ENCODE measurements at regions not wholly inside any gene's neighbourhood (a gene's known extent, or its start where the extent isn't known, plus 50 kb on each side); places are given as distances from the start of the nearest gene placed in this dataset.

DNA sequence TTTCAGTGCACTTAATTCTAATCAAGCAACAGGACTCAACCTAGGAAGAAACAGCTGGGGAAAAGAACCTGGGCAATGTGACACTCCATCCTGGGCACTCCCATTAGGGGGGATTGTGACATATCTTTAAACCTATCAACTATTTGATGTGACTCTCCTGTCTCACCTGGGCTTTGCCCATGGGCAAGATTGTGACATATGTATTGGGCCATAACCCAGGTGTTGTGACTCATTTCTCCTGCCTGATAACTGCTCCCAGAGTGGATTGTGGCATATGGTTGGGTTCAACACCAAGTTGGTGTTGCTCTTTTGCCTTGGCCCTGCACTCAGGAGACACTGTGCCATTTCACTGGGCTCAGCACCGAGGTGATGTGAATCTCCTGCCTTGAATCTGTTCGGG is 82.6 kb downstream of the ZNF723 start:
- CTCF ChIA-PET = no interaction called here
- Histone ChIP-seq H3K9me3 (peaks cover 23% of the 10 kb centered on the region), H3K4me1 (no peaks in the 10 kb centered on the region), H3K4me2 (no peak overlapping the region), H3K4me3 (no peak overlapping the region), H3K27ac (no peak overlapping the region)
- WGBS (ENCODE audit: missing lambda C conversion rate) = 0% methylated on average over 2 of the region's 2 CpGs
- TF ChIP-seq HOXA7 (CRISPR knock-in tag; IDR thresholded peaks at IDR 0.05) (no peak), NFE2L2 (conservative IDR thresholded peaks at IDR 0.05; ENCODE audit: low read length) (no peak), MAZ (IDR thresholded peaks at IDR 0.05; ENCODE audit: borderline replicate concordance, low read depth, low read length) (no peak), CEBPB (IDR thresholded peaks at IDR 0.05) (no peak), MAX (IDR thresholded peaks at IDR 0.05) (no peak), KDM5A (IDR thresholded peaks at IDR 0.05) (no peak), RCOR1 (IDR thresholded peaks at IDR 0.05; ENCODE audit: low read depth, low read length) (no peak), PHF8 (IDR thresholded peaks at IDR 0.05; ENCODE audit: borderline replicate concordance, low read depth) (no peak), ZFP36 (IDR thresholded peaks at IDR 0.05; ENCODE audit: borderline replicate concordance, partially characterized antibody) (no peak), NR3C1 (IDR thresholded peaks at IDR 0.05) (no peak), CTCF (IDR thresholded peaks at IDR 0.05) (no peak), HES2 (IDR thresholded peaks at IDR 0.05) (no peak), EP300 (IDR thresholded peaks at IDR 0.05) (no peak), JUN (IDR thresholded peaks at IDR 0.05) (no peak)
- FAIRE-seq = no peak
- POLR2A ChIA-PET = no interaction called here
- ATAC-seq = no peak
- no peak for DNase-seq (ENCODE audit: low read depth in 1 of 2, low spot score in 1 of 2)

DNA sequence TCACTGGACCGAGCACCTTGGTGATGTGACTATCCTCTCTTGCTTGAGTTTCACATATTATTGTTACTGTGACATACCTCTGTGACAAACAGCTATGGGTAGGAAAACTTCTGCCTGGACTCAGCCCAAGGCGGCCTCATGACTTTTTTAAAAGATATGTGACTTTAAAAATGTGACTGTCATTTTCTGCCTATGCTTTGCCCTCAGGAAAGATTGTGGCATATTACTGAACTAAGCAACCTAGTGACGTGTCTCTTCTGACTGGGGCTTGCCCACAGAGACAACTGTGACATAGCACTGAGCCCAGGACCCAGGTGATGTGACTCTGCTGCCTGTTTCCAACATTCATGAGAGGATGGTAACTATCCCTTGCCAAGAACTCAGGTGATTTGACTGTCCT is 84.8 kb downstream of the ZNF728 start:
- Histone ChIP-seq H3K27ac (no peak overlapping the region), H3K4me1 (no peaks in the 10 kb centered on the region), H3K9me3 (peaks cover 21% of the 10 kb centered on the region), H3K4me2 (no peak overlapping the region), H3K4me3 (no peak overlapping the region)
- TF ChIP-seq HEYL (CRISPR knock-in tag; IDR thresholded peaks at IDR 0.05) (no peak), HDAC2 (IDR thresholded peaks at IDR 0.05) (no peak), HOXB13 (CRISPR knock-in tag; IDR thresholded peaks at IDR 0.05; ENCODE audit: low read depth) (no peak), ESRRA (IDR thresholded peaks at IDR 0.05; ENCODE audit: borderline replicate concordance, low read length) (no peak), EP300 (IDR thresholded peaks at IDR 0.05) (no peak), ZNF302 (CRISPR knock-in tag; IDR thresholded peaks at IDR 0.05) (no peak), MAX (IDR thresholded peaks at IDR 0.05) (no peak), HES2 (IDR thresholded peaks at IDR 0.05) (no peak), CHD2 (IDR thresholded peaks at IDR 0.05; ENCODE audit: low read length, partially characterized antibody) (no peak), FOXS1 (CRISPR knock-in tag; IDR thresholded peaks at IDR 0.05) (no peak), ZC3H11A (IDR thresholded peaks at IDR 0.05) (no peak), EHF (CRISPR knock-in tag; IDR thresholded peaks at IDR 0.05) (no peak), SREBF2 (IDR thresholded peaks at IDR 0.05) (no peak), HOXB5 (CRISPR knock-in tag; IDR thresholded peaks at IDR 0.05) (no peak)
- TF ChIP-seq, protein P1, sequence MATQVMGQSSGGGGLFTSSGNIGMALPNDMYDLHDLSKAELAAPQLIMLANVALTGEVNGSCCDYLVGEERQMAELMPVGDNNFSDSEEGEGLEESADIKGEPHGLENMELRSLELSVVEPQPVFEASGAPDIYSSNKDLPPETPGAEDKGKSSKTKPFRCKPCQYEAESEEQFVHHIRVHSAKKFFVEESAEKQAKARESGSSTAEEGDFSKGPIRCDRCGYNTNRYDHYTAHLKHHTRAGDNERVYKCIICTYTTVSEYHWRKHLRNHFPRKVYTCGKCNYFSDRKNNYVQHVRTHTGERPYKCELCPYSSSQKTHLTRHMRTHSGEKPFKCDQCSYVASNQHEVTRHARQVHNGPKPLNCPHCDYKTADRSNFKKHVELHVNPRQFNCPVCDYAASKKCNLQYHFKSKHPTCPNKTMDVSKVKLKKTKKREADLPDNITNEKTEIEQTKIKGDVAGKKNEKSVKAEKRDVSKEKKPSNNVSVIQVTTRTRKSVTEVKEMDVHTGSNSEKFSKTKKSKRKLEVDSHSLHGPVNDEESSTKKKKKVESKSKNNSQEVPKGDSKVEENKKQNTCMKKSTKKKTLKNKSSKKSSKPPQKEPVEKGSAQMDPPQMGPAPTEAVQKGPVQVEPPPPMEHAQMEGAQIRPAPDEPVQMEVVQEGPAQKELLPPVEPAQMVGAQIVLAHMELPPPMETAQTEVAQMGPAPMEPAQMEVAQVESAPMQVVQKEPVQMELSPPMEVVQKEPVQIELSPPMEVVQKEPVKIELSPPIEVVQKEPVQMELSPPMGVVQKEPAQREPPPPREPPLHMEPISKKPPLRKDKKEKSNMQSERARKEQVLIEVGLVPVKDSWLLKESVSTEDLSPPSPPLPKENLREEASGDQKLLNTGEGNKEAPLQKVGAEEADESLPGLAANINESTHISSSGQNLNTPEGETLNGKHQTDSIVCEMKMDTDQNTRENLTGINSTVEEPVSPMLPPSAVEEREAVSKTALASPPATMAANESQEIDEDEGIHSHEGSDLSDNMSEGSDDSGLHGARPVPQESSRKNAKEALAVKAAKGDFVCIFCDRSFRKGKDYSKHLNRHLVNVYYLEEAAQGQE (IDR thresholded peaks at IDR 0.05) = no peak
- DNase-seq (ENCODE audit: low read depth in 1 of 2, low spot score in 1 of 2) (no peak), ATAC-seq (no peak), FAIRE-seq (no peak)
- CTCF ChIA-PET = interaction anchor here (0.5 kb wide), 1 partner anchor 351 kb away, joined by 3 read pairs; no protein-coding TSS in a partner anchor
- WGBS (ENCODE audit: missing lambda C conversion rate) = 0% methylated on average over 3 of the region's 3 CpGs
- POLR2A ChIA-PET = no interaction called here

Measured in A549 (cell line).